OCI-LY7 (cell line): ENCODE measurements at regions not wholly inside any gene's neighbourhood (a gene's known extent, or its start where the extent isn't known, plus 50 kb on each side); places are given as distances from the start of the nearest gene placed in this dataset.

Experiments used
- BruUV-seq: library from RNA; stranded (reverse); fragments of 400-500 nt; replicated peaks from 2 replicates; lab custom pipeline; 2021; lab: Mats Ljungman, UMichigan
- CTCF ChIA-PET: fragments of 300-600 bp; sonication (Branson Sonifier 250); formaldehyde crosslinking; loops from one replicate; lab custom pipeline; 2022; ENCODE audit warnings: antibody characterized with exemption; ENCODE audit not compliant: unreplicated experiment; lab: Charles Lee
- POLR2A ChIA-PET: fragments of 300-600 bp; sonication (Branson Sonifier 250); formaldehyde crosslinking; loops from one replicate; lab custom pipeline; 2022; ENCODE audit warnings: antibody characterized with exemption; lab: Charles Lee
- DNase-seq: peaks from one replicate; pipeline ENCODE4 v3.0.0-alpha.2; 2015; ENCODE audit warnings: low spot score
- H2AFZ ChIP-seq: fragments of 200-600 bp; sonication (generic), shearing (Covaris generic); 2 replicates; pipeline ENCODE4 v1.6.1; 2014; ENCODE audit warnings: mild to moderate bottlenecking, antibody characterized with exemption, low read length, moderate library complexity
- H3K27ac ChIP-seq: fragments of 200-600 bp; sonication (generic); 2 replicates; pipeline ENCODE4 v1.5.1; 2014; ENCODE audit warnings: mixed run types, low read depth, mild to moderate bottlenecking, moderate library complexity, low read length, inconsistent platforms; ENCODE audit not compliant: poor library complexity, severe bottlenecking
- H3K36me3 ChIP-seq: fragments of 200-600 bp; sonication (generic); 2 replicates; pipeline ENCODE4 v1.6.1; 2014; ENCODE audit warnings: mild to moderate bottlenecking, antibody characterized with exemption, low read length, moderate library complexity, mixed read lengths; ENCODE audit not compliant: insufficient read depth
- H3K4me1 ChIP-seq: fragments of 200-600 bp; sonication (generic); 2 replicates; pipeline ENCODE4 v1.5.1; 2014; ENCODE audit warnings: mild to moderate bottlenecking, low read length; ENCODE audit not compliant: insufficient read depth, poor library complexity, severe bottlenecking
- H3K4me2 ChIP-seq: fragments of 200-600 bp; sonication (generic); 2 replicates; pipeline ENCODE4 v1.6.1; 2014; ENCODE audit warnings: mild to moderate bottlenecking, low read length
- H3K4me3 ChIP-seq: fragments of 200-600 bp; sonication (generic); 2 replicates; pipeline ENCODE4 v1.5.1; 2014; ENCODE audit warnings: mild to moderate bottlenecking, low read depth, low read length; ENCODE audit not compliant: poor library complexity, severe bottlenecking
- H3K79me2 ChIP-seq: fragments of 200-600 bp; sonication (generic); 2 replicates; pipeline ENCODE4 v1.6.1; 2016; ENCODE audit warnings: low read depth, mild to moderate bottlenecking, low read length, moderate library complexity, mixed read lengths; ENCODE audit not compliant: insufficient read depth
- H3K9me2 ChIP-seq: fragments of 200-600 bp; sonication (generic); 2 replicates; pipeline ENCODE4 v1.6.1; 2016; ENCODE audit warnings: mild to moderate bottlenecking, low read length, mixed read lengths; ENCODE audit not compliant: insufficient read depth
- H3K9me3 ChIP-seq: fragments of 200-600 bp; sonication (generic); 2 replicates; pipeline ENCODE4 v1.6.1; 2014; ENCODE audit warnings: mild to moderate bottlenecking, mixed run types, low read length, mixed read lengths
- H4K20me1 ChIP-seq: fragments of 200-600 bp; sonication (generic); 2 replicates; pipeline ENCODE4 v1.6.1; 2014; ENCODE audit warnings: mild to moderate bottlenecking, antibody characterized with exemption, low read length, moderate library complexity, mixed read lengths; ENCODE audit not compliant: insufficient read depth
- CTCF ChIP-seq: fragments of 200-600 bp; sonication (generic); conservative IDR thresholded peaks from 2 replicates; pipeline ENCODE4 v1.5.1; 2014; ENCODE audit warnings: mild to moderate bottlenecking, antibody characterized with exemption, low read length, moderate library complexity, mixed read lengths
- EZH2phosphoT487 ChIP-seq: fragments of 200-600 bp; sonication (generic); IDR thresholded peaks from 2 replicates; pipeline ENCODE4 v1.6.1; 2018; ENCODE audit warnings: low read depth, borderline replicate concordance, mild to moderate bottlenecking, mixed run types, antibody characterized with exemption, low read length, moderate library complexity, mixed read lengths
- intact Hi-C: fragments of 100-400 bp; cut with micrococcal nuclease; formaldehyde crosslinking; loops from one replicate; pipeline ENCODE4 v1.10.0; 2022; ENCODE audit not compliant: unreplicated experiment

DNA sequence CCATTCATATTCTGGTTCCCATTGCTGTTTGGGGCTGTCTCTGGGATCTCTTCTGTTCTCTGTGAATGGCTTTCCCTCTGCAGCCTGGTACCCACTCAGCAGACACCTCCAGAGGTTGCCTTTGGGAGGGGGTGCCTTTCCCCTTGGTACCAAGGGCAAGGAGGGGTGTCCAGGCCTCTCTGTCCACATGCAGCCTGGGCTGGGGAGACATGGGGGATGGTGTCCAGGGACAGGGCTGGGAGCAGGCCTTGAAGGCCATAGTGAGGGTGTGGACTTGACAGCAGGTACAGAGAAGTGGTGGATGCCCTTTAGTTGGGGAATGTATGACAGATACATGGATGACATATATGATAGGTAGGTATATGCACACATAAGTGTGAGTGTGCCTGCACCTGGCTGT, 83.7 kb downstream of the PLXNA1 start:
- H3K4me1 ChIP-seq, result no peaks in the 10 kb centered on the region
- no peak overlapping the region for H3K4me3 ChIP-seq
- H3K9me2 ChIP-seq, result no peaks in the 10 kb centered on the region
- H3K4me2 ChIP-seq, result no peak overlapping the region
- TF ChIP-seq EZH2phosphoT487 (no peak), CTCF (no peak)
- no peaks in the 10 kb centered on the region for H3K79me2 ChIP-seq
- no peaks in the 10 kb centered on the region for H4K20me1 ChIP-seq
- CTCF ChIA-PET, result no interaction called here
- no peaks in the 10 kb centered on the region for H3K36me3 ChIP-seq
- H2AFZ ChIP-seq, result no peak overlapping the region
- no peak overlapping the region for H3K27ac ChIP-seq
- no peak for DNase-seq
- BruUV-seq, result no TSS peak
- no peaks in the 10 kb centered on the region for H3K9me3 ChIP-seq
- POLR2A ChIA-PET, result interaction anchor here (1.2 kb wide), 1 partner anchor 16 kb away, joined by 3 read pairs; no protein-coding TSS in a partner anchor
- intact Hi-C loops, result no loop called here

DNA sequence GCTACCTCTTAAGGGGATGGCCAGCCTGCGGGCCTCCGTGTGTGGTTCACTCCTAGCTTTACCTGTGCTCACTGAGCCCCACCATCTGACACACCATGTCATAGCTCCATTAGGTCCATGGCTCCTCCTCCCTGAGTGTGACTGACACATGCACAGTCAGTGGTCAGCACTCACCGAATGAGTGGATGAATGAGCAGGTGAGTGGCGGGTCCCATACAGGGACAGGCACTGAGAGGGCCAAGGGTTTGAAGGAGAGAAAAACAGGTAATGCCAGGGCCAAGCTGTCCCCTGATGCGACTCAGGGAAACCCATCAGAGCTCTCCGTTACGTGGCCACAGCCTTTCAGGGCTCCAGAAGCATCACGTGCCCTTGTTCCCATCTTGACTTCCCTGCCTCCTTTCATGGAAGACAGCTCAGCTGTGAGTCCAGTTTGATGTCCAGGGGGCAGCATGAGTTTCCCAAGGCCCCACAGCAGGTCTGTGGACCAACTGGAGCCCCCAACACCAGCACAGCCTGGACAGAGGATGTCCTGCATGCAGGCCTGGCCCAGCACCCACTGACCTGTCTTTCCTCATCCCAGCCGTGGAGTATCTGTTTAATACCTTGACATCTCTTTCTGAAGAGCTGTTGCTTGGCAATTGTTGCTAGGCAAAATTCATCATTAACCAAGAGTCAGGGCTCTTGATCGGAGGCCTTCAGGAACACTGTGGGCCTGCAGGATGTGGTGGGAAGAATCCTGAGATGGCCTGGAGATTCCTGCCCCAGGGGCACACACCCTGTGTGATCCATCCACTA, 84.4 kb downstream of the PLXNA1 start:
- Histone ChIP-seq H3K27ac (no peak overlapping the region), H3K4me1 (no peaks in the 10 kb centered on the region), H3K4me2 (no peak overlapping the region), H2AFZ (no peak overlapping the region), H4K20me1 (no peaks in the 10 kb centered on the region), H3K9me2 (no peaks in the 10 kb centered on the region), H3K4me3 (no peak overlapping the region), H3K36me3 (no peaks in the 10 kb centered on the region), H3K79me2 (no peaks in the 10 kb centered on the region), H3K9me3 (no peaks in the 10 kb centered on the region)
- CTCF ChIA-PET, result interaction anchor here (0.6 kb wide), 1 partner anchor 380 kb away, joined by 3 read pairs; no protein-coding TSS in a partner anchor
- POLR2A ChIA-PET, result interaction anchor here (1.2 kb wide), 1 partner anchor 16 kb away, joined by 3 read pairs; no protein-coding TSS in a partner anchor
- no TSS peak for BruUV-seq
- intact Hi-C loops, result no loop called here
- no peak for TF ChIP-seq EZH2phosphoT487
- no peak for TF ChIP-seq CTCF
- DNase-seq, result no peak
